Middle frontal gyrus (tissue), 1 donor: ENCODE measurements at regions not wholly inside any gene's neighbourhood (a gene's known extent, or its start where the extent isn't known, plus 50 kb on each side); places are given as distances from the start of the nearest gene placed in this dataset.

Experiments
- DNase-seq: peaks from one replicate; pipeline ENCODE4 v3.0.0-alpha.2; 2015; ENCODE audit warnings: low spot score; ENCODE audit errors: extremely low spot score

- DNase-seq, result no peak
Observed at GRCh38 chr3:25090698-25091453, 337.2 kb upstream of the RARB start.

- DNase-seq, result no peak
Observed at GRCh38 chr3:25091934-25092333, 336.1 kb upstream of the RARB start.

GRCh38 chr3:25094932-25095685 is 333.0 kb upstream of the RARB start:
- DNase-seq, result no peak

GRCh38 chr3:25096536-25096935 is 331.5 kb upstream of the RARB start:
- no peak for DNase-seq

GRCh38 chr3:25097023-25097422 is 331.0 kb upstream of the RARB start:
- DNase-seq, result no peak

GRCh38 chr3:25099666-25100065 is 328.4 kb upstream of the RARB start:
- no peak for DNase-seq

- no peak for DNase-seq
Observed at GRCh38 chr3:25103391-25103790, 324.7 kb upstream of the RARB start.

- no peak for DNase-seq
Observed at GRCh38 chr3:25107918-25108617, 320.0 kb upstream of the RARB start.

GRCh38 chr3:25110642-25111041 is 317.4 kb upstream of the RARB start:
- no peak for DNase-seq

- DNase-seq, result no peak
Observed at GRCh38 chr3:25113891-25114290, 314.2 kb upstream of the RARB start.

- no peak for DNase-seq
Observed at GRCh38 chr3:25114532-25114931, 313.5 kb upstream of the RARB start.

- DNase-seq, result no peak
Observed at GRCh38 chr3:25117005-25117593, 311.0 kb upstream of the RARB start.

GRCh38 chr3:25119682-25120081 is 308.4 kb upstream of the RARB start:
- DNase-seq, result no peak

- DNase-seq, result no peak
Observed at GRCh38 chr3:25120665-25121064, 307.4 kb upstream of the RARB start.

GRCh38 chr3:25125201-25125600 is 302.9 kb upstream of the RARB start:
- DNase-seq, result no peak

GRCh38 chr3:25128735-25129134 is 299.3 kb upstream of the RARB start:
- no peak for DNase-seq

- DNase-seq, result no peak
Observed at GRCh38 chr3:25130724-25131520, 297.1 kb upstream of the RARB start.

- no peak for DNase-seq
Observed at GRCh38 chr3:25133588-25133987, 294.5 kb upstream of the RARB start.

- DNase-seq, result no peak
Observed at GRCh38 chr3:25137606-25138005, 290.5 kb upstream of the RARB start.

GRCh38 chr3:25139267-25139666 is 288.8 kb upstream of the RARB start:
- no peak for DNase-seq
